ENCODE measurements at regions not wholly inside any gene's neighbourhood (a gene's known extent, or its start where the extent isn't known, plus 50 kb on each side); places are given as distances from the start of the nearest gene placed in this dataset.
"Not testable (repeated sequence)": the region's sequence is repeated elsewhere in the genome, so short reads cannot be mapped to it uniquely, and the experiment has no call there.

DNA sequence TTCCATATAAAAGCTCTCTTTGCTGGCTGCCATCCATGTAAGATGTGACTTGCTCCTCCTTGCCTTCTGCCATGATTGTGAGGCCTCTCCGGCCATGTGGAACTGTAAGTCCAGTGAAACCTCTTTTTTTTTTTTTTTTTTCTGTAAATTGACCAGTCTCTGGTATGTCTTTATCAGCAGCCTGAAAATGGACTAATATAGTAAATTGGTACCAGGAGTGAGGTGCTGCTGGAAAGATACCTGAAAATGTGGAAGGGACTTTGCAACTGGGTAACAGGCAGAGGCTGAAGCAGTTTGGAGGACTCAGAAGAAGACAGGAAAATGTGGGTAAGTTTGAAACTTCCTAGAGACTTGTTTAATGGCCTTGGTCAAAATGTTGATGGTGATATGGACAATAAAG, 124.3 kb upstream of the AADAT start:
- DNase-seq: no peak

DNA sequence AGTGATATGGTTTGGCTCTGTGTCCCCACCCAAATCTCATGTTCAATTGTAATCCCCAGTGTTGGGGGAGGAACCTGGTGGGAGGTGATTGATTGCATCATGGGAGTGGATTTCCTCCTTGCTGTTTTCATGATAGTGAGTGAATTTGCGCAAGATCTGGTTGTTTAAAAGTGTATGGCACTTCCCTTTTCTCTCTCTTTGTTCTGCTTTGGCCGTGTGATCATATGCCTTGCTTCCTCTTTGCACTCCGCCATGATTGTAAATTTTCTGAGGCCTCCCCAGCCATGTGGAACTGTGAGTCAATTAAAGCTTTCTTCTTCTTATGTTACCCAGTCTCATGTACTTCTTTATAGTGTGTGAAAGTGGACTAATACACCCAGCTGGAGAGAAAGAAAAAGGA, 113.0 kb upstream of the AADAT start:
- no peak for DNase-seq

DNA sequence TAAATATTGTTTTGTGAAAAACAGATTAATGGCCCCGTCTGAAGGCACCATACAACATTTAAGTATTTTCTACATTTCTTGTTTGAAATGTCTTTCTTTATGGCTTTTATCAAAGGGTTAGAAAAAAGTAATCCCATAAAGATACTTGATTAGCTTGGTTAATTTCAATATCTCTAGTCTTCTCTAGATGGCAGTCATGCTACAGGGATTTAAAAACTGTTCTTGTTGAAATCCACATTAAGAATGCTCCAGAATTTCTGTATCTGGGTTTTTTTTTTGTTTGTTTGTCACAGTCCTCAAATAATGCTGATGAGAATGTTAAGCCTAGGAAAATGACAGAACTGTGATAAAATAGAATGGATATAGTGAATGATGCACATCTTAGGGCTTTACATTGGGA, 109.0 kb upstream of the AADAT start:
- no peak for DNase-seq

DNA sequence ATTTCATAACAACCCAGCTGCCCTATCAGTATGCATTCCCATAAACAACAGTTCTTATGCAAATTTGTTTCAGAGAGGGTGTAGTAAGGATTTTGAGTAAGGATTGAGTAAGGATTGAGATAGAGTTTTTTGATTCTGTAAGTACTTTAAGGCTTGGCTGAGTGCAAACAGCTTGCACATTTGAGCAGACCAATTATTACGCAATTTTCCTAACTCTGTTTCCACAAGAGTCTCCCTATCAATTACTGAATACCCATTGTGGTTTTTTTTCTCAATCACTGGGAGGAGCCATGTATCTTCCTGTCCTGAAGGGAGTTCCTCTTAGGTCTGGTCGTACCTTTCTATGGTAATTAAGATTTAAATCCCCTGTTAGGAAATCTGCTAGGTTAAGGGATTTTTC, 105.0 kb upstream of the AADAT start:
- not testable (repeated sequence) for DNase-seq

DNA sequence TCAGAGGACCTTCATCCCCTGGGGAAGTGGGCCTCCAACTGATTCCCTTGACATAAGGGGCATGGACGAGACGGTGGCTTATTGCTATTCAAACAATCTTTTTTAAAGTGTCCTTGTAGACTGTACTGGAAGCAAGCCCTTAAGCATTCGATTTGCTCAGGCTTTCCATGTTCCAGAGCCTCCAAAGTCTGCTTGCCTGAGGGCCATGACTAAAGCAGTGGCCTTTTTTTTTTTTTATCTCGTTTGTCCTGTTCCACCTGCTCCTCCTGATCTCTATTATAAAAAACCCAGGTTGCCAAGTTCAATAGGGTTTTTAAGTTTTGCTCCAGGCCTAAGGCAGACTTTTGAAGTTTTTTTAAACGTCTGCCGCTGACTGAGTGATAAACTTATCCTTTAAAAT, 103.7 kb upstream of the AADAT start:
- no peak for DNase-seq

DNA sequence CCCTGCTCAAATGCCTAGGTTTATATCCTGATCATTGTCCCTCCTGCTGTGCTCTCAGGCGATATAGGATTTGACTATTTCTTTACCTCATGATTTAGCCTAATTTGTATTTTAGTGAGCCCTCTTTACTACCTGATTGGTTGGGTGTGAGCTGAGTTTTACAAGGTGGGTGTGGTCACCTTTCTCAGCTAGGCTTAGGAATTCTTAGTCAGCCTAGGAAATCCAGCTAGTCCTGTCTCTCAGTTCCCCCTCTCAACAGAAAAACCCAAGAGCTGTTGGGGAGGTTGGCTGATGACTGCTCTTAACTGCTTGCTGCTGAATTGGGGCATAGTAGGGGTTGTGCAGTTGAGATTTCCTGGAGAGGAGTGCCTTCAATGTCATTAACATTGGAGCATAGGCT, 100.5 kb upstream of the AADAT start:
- DNase-seq: no peak

DNA sequence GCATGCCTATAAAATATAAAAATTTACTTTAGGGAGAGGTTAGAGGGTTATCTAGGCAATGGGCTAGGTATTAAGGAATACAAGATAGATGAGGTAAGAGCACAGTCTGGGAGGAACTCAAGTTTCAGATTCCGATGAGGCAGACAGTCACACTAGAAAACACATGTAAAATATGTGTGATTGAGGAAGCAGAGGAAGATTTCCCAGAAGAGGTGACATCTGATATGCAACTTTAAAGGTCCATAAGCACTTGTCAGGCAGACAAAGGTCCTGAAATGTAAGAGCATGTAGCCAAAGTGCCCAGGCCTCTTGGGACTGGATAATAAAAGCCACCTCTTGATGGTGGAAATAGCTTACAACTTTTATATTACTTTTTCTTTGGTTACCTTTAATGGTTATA, 81.1 kb upstream of the AADAT start:
- no peak for DNase-seq

DNA sequence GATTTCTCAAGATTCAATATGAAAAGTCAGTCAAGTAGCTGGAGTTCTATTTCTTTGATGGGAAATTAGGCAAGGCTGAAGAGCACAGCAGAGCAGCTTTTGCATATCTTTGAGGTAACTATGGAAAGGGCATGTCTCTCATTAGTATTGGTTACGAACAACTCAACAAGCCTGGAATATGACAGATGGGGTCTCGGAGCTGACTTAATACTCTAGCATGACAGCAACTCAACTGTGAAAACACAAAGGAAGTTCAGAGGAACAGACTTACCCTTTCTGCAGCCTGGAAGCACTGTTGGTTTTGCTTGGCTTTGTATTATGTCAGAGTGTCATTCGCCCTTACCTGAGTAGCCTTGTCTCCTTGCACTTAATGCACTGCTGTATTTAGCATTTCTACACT, 79.9 kb upstream of the AADAT start:
- no peak for DNase-seq

DNA sequence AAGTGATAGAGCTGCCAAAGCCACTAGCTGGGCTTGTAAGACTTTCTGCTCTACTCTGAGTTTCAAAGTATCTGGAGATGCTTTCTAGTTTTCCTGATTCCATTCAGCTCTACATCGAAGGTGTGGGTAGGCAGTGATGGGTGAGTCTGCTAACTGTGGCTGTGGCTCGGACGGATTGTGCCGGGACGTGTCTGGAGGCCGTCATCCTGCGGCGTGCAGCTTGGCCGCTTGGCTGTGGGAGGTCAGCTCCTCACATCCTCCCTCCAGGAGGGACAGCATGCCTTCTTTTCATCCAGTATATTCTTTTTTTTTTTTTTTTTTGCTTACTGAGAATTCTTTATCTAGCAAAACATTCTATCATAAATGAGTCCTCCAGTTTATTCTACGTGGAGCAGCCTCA, 77.9 kb upstream of the AADAT start:
- DNase-seq: no peak

DNA sequence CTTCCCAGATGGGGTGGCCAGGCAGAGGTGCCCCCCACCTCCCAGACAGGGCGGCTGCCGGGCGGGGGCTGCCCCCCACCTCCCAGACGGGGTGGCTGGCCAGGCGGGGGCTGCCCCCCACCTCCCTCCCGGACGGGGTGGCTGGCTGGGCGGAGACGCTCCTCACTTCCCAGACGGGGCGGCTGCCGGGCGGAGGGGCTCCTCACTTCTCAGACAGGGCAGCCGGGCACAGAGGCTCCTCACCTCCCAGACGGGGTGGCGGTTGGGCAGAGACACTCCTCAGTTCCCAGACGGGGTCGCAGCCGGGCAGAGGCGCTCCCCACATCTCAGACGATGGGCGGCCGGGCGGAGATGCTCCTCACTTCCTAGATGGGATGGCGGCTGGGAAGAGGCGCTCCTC, 76.4 kb upstream of the AADAT start:
- DNase-seq: not testable (repeated sequence)

DNA sequence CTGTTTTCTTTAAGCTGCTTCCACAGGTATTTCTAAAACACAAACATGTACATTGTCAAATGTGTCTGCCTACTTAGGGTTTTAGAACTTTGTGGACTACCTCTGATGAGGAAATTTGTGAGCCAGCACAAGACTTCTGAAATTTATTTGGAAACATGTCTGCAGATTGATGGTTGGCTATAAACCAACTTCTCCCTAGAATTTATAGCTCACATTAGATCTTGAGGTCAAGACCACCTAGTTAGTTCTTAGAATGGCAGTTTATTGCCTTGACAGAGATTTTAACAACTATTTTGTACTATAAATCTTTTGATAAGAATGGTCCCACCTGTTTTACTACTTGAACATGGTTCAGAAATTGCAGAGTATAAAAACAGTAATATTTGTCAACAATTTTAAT, 72.7 kb upstream of the AADAT start:
- DNase-seq: no peak

DNA sequence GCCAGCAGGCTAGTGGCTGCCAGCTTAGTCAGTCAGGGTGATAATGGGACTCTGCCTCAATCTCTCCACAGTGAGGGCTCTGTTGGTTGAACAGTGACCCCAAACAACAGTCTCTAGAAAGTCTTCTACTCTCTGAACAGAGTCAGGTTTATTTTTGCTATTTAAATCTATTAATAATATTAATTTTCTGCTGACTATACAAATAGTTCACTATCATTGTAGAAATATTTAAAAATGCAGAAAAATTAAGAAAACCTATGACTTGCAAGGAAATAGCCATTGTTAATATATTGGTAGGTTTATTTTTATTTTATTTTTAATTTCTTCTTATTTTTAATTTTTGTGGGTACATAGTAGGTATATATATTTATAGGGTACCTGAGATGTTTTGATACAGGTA, 67.9 kb upstream of the AADAT start:
- no peak for DNase-seq

DNA sequence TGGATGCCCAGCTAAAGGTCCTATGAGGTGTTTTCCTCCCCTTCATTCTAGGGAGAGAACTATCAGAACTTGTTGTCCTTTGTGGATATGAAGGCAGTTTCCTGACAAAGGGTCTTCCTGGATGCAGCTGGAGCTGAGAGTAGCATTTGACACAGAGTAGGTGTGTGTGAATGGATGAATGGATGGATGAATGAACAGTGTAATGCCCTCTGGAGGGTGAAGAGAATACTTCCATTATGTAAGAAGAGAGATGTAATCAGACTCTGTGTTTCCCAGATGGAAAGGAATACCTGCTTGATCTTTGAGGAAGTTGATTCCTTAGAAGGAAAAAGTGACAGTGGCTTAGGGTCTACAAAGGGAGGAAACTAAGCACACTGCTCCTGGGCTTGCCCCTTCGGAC, 55.4 kb upstream of the AADAT start:
- no peak for DNase-seq

DNA sequence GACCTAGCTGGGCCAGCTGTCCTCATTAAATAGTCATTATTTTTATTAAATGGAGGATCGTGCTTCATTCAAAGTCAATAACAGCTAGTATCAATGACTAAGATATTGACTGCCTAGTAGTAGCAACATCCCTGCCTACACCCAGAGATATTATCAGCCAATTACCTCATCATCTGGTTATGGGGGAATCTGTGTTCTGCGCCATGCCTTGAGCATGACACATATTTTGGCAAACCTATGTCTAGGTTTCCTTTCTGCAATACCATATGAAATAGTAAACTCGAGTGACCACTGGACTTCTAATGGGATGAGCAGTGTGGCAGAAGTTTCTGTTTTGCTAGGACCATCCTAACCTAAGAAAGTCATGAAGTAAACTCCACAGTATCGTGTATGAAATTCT, 50.0 kb upstream of the AADAT start:
- no peak for DNase-seq
